SHP77 (cell line): ENCODE measurements at regions not wholly inside any gene's neighbourhood (a gene's known extent, or its start where the extent isn't known, plus 50 kb on each side); places are given as distances from the start of the nearest gene placed in this dataset.
"Not testable (repeated sequence)": the region's sequence is repeated elsewhere in the genome, so short reads cannot be mapped to it uniquely, and the experiment has no call there.

ENCODE experiments used
- DNase-seq, 2 experiments: peaks; one replicate each; lab custom pipeline; 2025; lab: John Stamatoyannopoulos, UW

- DNase-seq, result no peak
Measured at GRCh38 chr1:105122041-105122440, 1372.3 kb downstream of the AMY1C start.

GRCh38 chr1:105137543-105138457 is 1388.1 kb downstream of the AMY1C start:
- peak; percentile 82 for DNase-seq

GRCh38 chr1:105138458-105138893 is 1388.8 kb downstream of the AMY1C start:
- DNase-seq, result peak; percentile 89 to 90

GRCh38 chr1:105172788-105173187 is 1423.1 kb downstream of the AMY1C start:
- peak; percentile 40 to 53 for DNase-seq

- DNase-seq, result no peak
Measured at GRCh38 chr1:105180789-105181188, 1431.1 kb downstream of the AMY1C start.

- no peak for DNase-seq
Measured at GRCh38 chr1:105204836-105205371, 1455.2 kb downstream of the AMY1C start.

- DNase-seq, result no peak
Measured at GRCh38 chr1:105208581-105208980, 1458.9 kb downstream of the AMY1C start.

GRCh38 chr1:105210747-105211146 is 1461.0 kb downstream of the AMY1C start:
- no peak for DNase-seq

GRCh38 chr1:105231378-105231777 is 1481.7 kb downstream of the AMY1C start:
- DNase-seq, result no peak

- no peak for DNase-seq
Measured at GRCh38 chr1:105243411-105243810, 1493.7 kb downstream of the AMY1C start.

- peak; percentile 62 to 74 for DNase-seq
Measured at GRCh38 chr1:105243969-105244368, 1494.3 kb downstream of the AMY1C start.

GRCh38 chr1:105254906-105255305 is 1505.2 kb downstream of the AMY1C start:
- no peak for DNase-seq

GRCh38 chr1:105260001-105260400 is 1510.3 kb downstream of the AMY1C start:
- DNase-seq, result no peak

GRCh38 chr1:105270966-105271365 is 1521.3 kb downstream of the AMY1C start:
- no peak for DNase-seq

GRCh38 chr1:105272376-105272775 is 1522.7 kb downstream of the AMY1C start:
- DNase-seq, result not testable (repeated sequence)

- DNase-seq, result no peak
Measured at GRCh38 chr1:105294838-105295237, 1545.1 kb downstream of the AMY1C start.

GRCh38 chr1:105310063-105310462 is 1560.4 kb downstream of the AMY1C start:
- DNase-seq, result no peak

- no peak for DNase-seq
Measured at GRCh38 chr1:105317976-105318375, 1568.3 kb downstream of the AMY1C start.

- no peak for DNase-seq
Measured at GRCh38 chr1:105326886-105327285, 1577.2 kb downstream of the AMY1C start.

- DNase-seq, result peak; percentile 40 to 57
Measured at GRCh38 chr1:105337420-105337819, 1587.7 kb downstream of the AMY1C start.

- no peak for DNase-seq
Measured at GRCh38 chr1:105343317-105343716, 1593.6 kb downstream of the AMY1C start.

- DNase-seq, result no peak
Measured at GRCh38 chr1:105359457-105359856, 1609.8 kb downstream of the AMY1C start.

GRCh38 chr1:105362438-105362837 is 1612.7 kb downstream of the AMY1C start:
- DNase-seq, result no peak
